ENCODE measurements at regions not wholly inside any gene's neighbourhood (a gene's known extent, or its start where the extent isn't known, plus 50 kb on each side); places are given as distances from the start of the nearest gene placed in this dataset.

DNA sequence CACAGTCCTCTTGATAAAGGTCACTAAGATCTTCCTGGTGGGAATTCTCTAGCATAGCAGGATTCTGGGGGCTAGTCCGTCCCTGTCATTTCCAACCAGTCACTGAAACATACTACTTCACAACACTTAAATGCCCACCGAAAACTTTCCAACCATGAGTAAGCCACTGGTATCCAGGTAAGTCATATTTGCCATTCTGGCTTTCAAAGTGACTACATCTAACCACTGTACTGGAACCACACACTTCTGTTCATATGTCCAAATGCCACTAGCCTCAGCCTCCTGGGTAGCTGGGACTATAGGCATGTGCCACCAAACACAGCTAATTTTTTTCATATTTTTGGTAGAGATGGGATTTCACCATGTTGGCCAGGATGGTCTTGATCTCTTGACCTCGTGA lies 64.3 kb upstream of the VANGL1 start:
- DNase-seq = no peak

DNA sequence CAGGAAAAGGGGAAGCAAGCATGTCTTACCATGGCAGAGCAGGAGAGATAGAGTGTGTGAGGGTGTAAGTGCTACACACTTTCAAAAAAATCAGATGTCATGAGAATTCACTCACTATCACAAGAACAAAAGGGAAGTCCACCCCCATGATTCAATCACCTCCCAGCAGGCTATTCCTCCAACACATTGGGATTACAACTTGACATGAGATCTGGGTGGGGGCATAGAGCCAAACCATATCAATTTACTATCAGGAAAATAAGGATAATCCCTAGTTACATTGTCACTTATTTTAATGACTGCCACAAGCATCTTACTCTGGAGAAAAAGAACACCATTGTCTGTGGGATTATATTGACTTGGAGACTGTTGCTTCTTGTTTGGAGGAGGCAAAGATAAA lies 66.1 kb upstream of the VANGL1 start:
- no peak for DNase-seq

DNA sequence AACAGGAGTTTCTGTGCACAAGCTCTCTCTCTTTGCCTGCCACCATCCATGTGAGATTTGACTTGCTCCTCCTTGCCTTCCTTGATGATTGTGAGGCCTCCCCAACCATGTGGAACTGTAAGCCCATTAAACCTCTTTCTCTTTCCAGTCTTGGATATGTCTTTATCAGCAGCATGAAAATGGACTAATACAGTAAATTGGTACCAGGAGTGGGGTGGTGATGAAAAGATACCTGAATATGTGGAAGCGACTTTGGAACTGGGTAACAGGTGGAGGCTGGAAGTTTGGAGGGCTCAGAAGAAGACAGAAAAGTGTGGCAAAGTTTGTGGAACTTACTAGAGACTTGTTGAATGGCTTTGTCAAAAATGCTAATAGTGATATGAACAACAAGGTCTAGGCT lies 69.1 kb upstream of the VANGL1 start:
- DNase-seq = no peak

DNA sequence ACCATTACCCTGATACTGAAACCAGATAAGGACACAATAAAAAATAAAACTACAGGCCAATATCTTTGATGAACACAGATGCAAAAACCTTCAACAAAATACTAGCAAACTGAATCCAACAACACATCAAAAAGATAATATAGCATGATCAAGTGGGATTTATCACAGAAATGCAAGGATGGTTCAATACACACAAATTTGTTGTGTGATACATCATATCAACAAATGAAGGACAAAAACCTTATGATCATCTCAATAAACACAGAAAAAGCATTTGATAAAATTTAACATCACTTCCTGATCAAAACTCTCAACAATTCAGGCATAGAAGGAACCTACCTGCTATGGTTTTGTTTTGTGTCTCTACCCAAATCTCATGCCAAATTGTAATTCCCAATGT lies 74.3 kb upstream of the VANGL1 start:
- DNase-seq = no peak

DNA sequence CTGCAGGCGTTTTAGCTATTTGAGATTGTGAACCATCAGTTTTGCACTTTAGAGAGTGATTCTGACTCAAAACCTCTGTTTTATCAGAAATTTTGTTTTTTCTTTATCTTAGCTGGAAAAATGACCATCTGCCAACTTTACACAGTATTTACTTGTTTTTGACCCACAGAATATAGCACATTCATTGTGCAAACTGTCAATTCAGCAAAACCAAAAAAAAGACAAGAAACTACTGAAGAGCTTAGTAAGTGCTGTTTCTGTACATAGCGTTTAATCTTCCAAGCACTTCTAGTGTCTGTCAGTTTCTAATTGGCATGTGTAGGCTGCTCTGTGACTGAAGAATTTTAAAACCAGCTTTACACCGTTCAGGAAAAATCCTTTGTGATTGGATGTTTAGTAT lies 76.0 kb upstream of the VANGL1 start:
- DNase-seq = no peak

DNA sequence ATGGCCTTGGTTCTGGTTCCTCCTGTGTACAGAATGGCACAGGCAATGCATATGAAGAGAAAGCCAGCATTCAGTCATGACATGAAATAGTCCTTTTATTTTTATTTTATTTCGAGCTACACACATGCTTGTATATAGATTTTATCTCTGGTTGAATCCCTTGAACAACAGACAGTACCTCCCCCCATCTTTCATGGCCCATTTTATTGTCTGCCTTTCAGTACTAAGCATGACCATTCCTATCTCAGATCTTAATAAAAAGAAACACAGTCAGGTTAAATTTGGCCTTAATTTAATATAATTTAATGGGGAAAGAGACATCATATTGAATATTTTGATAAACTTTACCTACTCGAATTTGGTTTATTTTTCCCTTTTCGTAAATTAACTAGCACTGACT lies 76.4 kb upstream of the VANGL1 start:
- DNase-seq = no peak

DNA sequence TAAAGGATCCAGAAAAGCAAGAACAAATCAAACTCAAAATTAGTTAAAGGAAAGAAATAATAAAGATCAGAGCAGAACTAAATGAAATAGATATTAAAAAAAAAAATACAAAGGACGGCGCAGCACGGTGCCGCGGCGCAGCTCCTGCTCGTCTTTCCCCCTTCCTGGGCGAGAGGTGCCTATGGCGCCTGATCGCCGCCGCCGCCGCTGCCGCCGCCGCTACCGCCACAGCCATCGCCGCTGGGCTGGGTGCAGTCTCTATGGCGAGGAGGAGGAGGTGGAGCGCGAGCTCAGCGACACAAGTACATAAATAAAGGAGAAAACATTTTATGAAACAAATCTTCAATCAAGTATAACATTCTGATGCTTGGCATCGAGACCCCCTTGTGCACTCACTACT lies 77.6 kb upstream of the VANGL1 start:
- DNase-seq = peak in 1 of 3 donors; percentile 27

DNA sequence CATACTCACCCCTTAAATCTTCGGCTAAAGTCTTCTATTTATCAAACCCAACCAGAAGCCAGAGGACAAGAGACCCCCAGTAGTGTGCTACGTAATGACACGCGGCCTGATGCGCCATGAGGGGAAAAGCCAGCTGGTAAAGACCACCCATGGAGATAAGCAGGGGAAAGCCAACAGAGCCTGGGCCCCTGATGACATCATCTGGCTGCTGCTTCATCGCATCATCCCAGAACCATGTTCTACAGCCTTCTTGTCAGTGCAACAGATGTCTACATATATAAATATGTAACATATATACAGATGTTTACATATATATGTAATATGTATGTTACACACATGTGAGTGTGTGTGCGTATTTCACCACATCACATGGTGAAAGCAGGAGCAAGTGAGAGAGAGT lies 81.7 kb upstream of the VANGL1 start:
- no peak for DNase-seq

DNA sequence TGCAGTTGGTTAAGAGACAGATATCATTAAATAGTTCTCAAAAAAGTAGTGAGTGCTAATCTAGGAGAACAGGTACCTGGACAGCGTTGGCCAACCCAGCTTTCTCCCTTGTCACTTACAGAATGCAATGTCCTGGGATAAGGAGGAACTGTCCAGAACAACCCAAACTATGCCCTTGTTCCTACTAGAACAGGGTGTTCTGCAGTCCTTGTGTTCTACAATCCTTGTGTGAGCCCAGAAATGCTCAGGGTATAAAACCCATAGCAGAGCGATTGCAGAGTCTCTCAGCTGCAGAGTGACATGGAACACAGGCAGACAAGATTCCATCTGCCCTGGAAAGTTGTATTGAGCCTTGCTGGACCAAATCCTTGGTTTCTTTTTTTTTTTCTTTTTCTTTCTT lies 83.5 kb upstream of the VANGL1 start:
- no peak for DNase-seq

DNA sequence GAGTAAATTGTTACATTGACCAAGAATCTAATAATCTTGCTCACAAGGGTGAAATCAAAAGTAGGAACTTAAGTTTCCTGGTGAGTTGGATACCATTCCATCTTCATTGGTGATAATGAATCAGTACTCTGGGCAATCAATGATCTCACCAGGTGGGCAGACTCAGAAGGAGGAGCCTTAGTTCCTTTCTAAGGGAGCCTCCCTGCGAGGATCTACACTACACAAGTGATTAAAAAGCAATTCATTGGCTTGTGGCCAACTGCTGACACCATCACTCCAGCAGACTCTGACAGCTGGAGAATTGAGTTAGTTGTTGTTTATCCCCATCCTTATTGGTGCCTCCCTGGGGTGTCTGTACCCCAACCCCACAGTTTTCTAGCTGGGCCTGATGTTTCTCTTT lies 84.1 kb upstream of the VANGL1 start:
- no peak for DNase-seq

DNA sequence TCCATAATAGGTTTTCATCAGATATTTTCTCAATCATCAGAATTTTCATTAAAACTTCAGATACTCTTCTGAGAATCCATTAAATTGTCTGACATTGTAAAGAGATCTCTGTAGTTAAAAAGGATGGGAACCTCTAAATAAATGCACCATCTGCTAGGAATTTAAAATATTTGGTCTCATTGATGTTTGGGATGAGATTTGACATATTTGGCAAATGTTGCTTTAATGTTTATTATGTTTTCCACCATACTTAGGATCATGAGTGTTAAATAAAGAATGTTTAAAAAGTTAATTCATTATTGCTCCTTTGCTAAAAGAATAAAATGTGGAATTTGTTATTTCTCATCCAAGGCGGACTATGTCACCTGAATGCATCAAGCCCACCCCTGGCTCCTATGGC lies 85.5 kb upstream of the VANGL1 start:
- DNase-seq = no peak

DNA sequence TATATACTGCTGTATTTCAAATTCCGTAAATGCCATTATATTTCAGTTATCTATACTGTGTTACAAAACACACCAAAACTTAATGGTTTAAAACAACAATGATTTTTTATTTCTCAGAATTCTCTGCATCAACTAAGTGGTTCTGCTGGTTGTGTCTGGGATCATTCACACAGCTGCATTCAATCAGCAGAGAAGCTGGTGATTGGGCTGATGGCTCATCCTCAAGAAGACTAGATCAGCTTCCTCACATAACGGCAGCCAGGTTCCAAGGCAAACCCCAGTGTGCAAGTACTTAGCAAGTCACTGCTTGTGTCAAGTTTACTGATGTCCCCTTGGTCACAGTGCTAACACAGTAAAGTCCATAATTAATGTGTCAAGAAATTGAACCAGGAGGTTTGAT lies 86.3 kb upstream of the VANGL1 start:
- DNase-seq = peak in 1 of 3 donors; percentile 46

DNA sequence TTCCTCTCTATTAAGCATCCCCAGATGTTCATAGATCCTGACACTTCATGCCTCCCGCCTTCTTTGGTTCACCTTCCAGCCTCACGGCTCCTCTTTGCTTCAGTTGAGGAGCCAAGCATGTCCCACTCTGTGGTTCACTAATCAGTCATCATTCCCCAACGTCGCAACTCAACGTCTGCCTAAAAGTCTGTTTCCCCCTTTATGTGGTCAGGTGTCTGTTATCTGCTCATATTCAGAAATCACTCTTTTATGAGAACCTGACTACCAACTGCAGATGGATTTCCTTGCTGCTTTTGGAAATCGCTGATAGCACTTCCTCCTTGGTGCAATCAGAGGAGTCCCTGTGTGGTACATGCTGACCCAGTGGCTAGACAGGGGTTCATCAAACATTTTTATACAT lies 94.1 kb upstream of the VANGL1 start:
- DNase-seq = no peak

DNA sequence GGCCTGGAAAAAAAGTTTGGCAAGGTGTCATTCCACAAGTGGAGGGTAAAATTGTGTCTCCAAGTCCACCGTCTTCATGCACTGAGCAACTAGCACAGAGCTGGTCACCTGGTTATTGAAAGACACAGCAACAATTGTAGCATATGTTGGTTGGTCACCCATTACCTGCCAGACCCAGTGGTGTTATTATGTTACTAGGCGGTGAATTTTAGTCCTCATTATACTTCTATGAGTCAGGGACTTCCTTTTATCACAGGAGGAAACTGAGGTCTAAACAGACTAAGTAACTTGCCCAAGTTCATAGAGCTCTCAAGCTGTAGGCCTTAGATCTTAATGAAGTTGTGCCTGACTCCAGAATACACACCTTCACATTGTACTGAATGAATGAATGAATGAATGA lies 94.9 kb upstream of the VANGL1 start:
- no peak for DNase-seq

DNA sequence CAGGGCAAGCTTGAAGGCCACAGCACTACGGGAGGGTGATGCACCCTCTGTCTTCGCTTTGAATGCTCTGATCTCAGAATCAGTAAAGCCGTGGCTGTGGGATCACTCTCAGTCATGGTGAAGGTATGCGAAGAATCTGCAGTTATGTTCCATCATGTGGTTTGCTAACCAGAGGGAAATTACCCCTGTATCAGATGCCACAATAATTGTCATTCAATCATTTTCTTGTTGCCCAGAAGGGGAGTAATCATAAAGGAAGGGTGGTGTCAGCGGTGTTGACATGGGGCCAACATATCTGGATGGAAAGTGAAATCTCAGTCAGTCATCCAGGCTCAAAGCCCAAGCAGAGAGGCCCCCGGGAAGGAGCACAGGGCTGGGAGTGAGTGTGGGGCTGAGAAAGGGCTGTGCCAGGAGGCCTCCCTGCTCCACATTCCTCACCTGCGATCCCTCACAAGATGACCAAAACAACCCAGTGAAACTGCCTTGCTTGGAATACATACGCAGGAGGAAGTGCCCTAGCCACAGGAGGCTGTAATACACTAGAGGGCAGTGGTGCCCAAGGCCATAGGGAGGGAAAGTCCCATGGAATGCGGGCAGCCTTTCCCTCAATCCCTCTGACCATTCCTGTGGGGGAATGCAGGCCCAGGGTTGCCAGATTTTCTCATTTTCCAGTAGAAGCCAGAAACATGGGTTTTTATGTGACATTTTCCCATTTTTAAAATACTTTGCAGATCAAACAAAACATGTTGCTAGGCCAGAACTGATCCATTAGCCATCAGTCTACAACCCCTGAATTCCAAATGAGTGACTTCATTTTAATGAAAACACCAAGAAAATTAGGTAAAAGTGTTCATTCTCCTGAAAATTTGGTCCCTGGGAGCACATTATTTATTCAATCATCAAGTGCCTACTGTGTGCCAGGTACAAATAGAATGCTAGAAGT lies 95.7 kb upstream of the VANGL1 start:
- DNase-seq = peak; percentile 50 to 95 (median 74)

DNA sequence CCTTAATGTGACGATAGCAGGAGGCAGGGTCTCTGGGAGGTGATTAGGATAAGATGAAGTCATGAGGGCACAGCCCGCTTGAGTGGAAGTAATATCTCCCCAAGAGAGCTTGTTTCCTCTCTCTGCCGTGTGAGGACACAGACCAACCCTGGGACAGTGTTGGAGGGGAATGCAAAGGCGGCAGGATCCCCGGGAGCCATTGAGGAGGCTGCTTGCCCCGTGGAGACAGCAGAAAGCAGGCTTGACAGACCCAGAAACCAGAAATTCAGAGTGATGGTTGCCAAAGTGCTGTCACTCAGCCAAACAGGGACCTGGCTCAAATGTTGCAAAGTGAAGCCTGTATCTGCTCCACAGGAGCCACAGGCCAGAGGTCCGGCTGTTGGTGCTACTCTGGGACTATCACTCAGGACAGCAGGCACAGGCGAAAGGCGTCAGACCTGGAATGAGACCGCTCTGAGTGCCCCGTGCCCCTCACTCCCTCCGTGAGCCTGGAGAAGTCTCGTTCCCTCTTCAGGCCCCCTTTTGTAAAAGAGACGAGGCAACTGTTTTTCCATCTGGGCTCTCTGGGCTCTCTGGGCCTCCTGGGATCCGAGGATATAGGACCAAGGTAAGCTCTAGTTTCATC lies 96.6 kb upstream of the VANGL1 start:
- no peak for DNase-seq

DNA sequence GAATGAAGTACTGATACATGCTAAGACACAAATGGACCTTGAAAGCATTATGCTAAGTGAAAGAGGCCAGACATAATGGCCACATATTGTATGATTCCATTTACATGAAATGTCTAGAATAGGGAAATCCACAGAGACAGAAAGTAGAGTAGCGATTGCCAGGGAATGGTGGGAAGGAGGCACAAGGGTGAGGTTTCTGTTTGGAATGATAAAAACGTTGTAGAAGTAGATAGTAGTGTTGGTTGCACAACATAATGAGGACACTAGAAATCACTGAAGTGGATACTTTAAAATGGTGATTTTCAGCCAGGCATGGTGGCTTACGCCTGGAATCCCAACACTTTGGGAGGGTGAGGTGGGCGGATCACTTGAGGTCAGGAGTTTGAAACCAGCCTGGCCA lies 97.6 kb upstream of the VANGL1 start:
- DNase-seq = no peak

DNA sequence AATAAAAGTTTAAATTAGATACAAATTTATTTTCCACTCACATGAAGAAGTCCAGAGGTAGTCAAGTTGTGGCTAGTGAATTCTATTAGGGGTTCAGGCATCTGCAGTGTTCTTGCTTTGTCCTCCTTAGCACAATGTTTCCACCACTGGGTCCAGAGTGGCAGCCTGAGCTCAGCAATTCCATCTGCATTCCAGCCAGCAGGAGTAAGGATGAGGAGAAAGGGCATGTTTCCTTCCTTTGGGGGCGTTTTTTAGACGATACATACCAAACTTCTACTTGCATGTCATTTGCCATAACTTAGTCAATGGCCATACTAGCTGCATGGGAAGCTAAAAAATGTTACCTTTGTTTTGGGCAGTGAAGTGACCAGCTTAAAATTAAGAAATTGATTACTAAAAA lies 98.5 kb upstream of the VANGL1 start:
- DNase-seq = no peak

DNA sequence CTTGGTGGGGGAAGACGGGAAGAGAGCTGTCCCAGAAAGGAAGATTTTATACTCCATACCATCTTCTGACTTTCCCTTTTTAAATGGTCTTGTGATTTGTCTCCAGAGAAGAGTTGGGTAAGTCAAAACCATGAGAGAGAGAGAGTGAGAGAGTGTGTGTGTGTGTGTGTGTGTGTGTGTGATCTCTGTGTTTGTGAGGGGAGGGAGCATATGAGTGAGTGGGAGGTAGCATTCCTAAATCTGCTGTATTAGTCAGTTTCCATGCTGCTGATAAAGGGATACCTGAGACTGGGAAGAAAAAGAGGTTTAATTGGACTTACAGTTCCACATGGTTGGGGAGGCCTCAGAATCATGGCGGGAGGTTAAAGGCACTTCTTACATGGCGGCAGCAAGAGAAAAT lies 102.0 kb upstream of the VANGL1 start:
- DNase-seq = no peak

DNA sequence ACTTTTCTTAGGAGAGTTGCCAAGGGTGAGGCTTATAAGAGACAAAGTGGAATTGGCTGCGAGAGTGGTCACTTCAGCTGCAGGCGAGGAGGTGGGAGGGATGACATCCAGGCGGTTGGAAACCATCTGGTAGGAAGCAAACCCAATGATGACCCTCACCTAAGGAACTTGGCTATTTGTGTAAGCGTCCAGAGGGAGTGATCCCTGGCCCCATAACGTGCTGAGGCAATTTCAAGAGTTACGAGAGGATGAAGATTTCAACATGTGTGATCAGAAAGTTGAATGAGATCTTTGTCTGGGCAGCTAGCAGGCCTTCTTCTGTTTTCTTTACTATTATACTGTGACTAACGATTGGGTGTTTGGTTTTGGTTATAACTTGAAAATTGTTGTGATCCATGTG lies 102.7 kb upstream of the VANGL1 start:
- DNase-seq = peak in 2 of 3 donors; percentile 53 to 78

DNA sequence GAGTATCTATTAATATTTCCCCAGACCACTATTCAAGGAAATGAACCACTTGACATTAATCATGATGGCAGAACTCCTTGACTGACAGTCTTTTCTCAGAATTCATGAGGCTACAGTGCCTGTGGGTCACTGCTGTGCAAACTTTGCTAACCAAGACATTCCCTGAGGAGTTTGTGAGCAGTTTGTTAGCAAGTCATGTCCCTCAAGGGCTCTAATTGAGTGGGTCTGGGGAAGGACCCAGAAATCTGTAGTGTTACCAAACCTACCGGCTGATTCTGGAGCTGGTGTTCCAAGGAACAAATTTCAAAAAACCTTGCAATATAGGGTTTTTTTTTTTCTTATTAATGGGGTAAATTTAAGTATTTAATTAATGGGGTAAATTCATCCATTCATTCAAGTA lies 103.2 kb upstream of the VANGL1 start:
- peak in 1 of 3 donors; percentile 35 for DNase-seq

DNA sequence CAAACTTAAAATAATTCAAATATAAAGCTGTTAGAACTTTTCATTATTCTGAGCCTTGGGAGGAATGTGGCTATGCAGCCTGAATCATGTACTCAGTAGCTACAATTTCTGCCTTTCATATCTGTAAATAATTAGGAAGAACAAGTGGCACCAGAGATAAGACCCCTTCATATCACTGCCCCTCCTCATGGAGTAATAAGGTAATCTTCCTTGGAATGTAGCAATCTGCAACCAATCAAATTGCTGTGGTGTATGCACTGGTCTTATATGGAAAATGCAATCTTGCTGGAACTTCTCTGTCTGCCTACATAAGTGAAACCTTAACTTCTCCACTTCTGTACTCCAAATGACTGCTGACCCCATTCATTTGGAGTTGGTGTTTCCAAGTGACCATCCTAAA lies 104.4 kb upstream of the VANGL1 start:
- no peak for DNase-seq

DNA sequence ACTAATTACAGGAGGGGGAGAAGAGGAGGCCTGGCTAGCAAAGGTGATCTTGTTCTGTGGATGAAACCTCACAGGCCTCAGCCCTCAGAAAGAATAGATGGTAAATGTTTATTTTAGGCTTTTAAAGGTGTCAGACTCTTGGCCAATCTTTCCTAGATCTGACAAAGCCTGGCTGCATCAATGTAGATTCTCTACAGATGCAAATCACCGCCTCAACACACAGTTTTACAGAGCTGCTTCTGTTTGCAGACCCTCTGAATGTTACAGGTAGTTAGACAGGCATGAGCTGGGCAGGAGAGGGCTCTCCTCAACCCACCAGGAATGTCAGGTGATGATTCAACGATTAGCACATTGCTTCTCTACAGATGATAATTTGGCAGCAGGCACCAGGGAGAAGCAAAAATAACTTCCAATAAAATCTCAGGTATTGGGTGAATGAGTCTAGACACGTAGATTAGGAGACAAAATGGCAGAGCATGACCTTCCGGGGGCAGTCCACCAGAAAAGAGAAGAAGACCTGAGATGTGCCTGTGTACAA lies 105.4 kb upstream of the VANGL1 start:
- DNase-seq = no peak
